NCI-H2227 (cell line): ENCODE measurements at regions not wholly inside any gene's neighbourhood (a gene's known extent, or its start where the extent isn't known, plus 50 kb on each side); places are given as distances from the start of the nearest gene placed in this dataset.
"Not testable (repeated sequence)": the region's sequence is repeated elsewhere in the genome, so short reads cannot be mapped to it uniquely, and the experiment has no call there.

Experiments used
- DNase-seq: peaks from one replicate; lab custom pipeline; 2025; ENCODE audit not compliant: unreplicated experiment; lab: John Stamatoyannopoulos, UW

- DNase-seq, result no peak
Observed at GRCh38 chr6:19210849-19211590, 626.1 kb upstream of the ID4 start.

- DNase-seq, result no peak
Observed at GRCh38 chr6:19214231-19214630, 622.9 kb upstream of the ID4 start.

- no peak for DNase-seq
Observed at GRCh38 chr6:19219931-19220330, 617.2 kb upstream of the ID4 start.

- DNase-seq, result no peak
Observed at GRCh38 chr6:19231878-19232561, 605.1 kb upstream of the ID4 start.

GRCh38 chr6:19245656-19246055, 591.5 kb upstream of the ID4 start:
- DNase-seq, result no peak

- not testable (repeated sequence) for DNase-seq
Observed at GRCh38 chr6:19247181-19247580, 590.0 kb upstream of the ID4 start.

- DNase-seq, result not testable (repeated sequence)
Observed at GRCh38 chr6:19256123-19256522, 581.0 kb upstream of the ID4 start.

GRCh38 chr6:19261642-19262041, 575.5 kb upstream of the ID4 start:
- DNase-seq, result no peak

GRCh38 chr6:19268117-19268516, 569.1 kb upstream of the ID4 start:
- DNase-seq, result no peak

- no peak for DNase-seq
Observed at GRCh38 chr6:19268718-19269117, 568.5 kb upstream of the ID4 start.

GRCh38 chr6:19269341-19269898, 567.8 kb upstream of the ID4 start:
- no peak for DNase-seq

GRCh38 chr6:19270616-19271015, 566.6 kb upstream of the ID4 start:
- no peak for DNase-seq

- DNase-seq, result no peak
Observed at GRCh38 chr6:19279273-19279684, 557.9 kb upstream of the ID4 start.

- DNase-seq, result no peak
Observed at GRCh38 chr6:19287928-19288327, 549.2 kb upstream of the ID4 start.

GRCh38 chr6:19289457-19289856, 547.7 kb upstream of the ID4 start:
- no peak for DNase-seq

- DNase-seq, result no peak
Observed at GRCh38 chr6:19297880-19298279, 539.3 kb upstream of the ID4 start.

- no peak for DNase-seq
Observed at GRCh38 chr6:19298421-19298820, 538.7 kb upstream of the ID4 start.

GRCh38 chr6:19299129-19299528, 538.0 kb upstream of the ID4 start:
- DNase-seq, result no peak

- DNase-seq, result no peak
Observed at GRCh38 chr6:19301980-19302379, 535.2 kb upstream of the ID4 start.

GRCh38 chr6:19303383-19303782, 533.8 kb upstream of the ID4 start:
- no peak for DNase-seq

- no peak for DNase-seq
Observed at GRCh38 chr6:19309661-19310060, 527.5 kb upstream of the ID4 start.

GRCh38 chr6:19311786-19312185, 525.4 kb upstream of the ID4 start:
- no peak for DNase-seq
